ENCODE measurements at regions not wholly inside any gene's neighbourhood (a gene's known extent, or its start where the extent isn't known, plus 50 kb on each side); places are given as distances from the start of the nearest gene placed in this dataset.
"Not testable (repeated sequence)": the region's sequence is repeated elsewhere in the genome, so short reads cannot be mapped to it uniquely, and the experiment has no call there.

DNA sequence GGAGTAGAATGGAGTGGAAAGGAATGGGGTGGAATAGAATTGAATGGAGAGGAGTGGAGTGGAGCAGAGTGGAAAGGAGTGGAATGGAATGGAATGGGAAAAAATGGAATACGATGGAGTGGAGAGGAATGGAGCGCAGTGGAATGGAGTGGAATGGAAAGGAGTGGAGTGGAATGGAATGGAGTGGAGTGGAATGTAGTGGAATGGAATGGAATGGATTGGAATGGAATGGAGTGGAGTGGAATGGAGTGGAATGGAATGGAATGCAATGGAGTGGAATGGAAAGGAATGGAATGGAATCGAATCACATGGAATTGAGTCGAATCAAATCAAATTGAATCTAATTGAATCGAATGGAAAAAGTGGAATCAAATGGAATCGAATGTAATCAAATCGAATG, 1016.1 kb downstream of the CDY1 start:
- no peak for DNase-seq (ENCODE audit: low spot score)
- POLR2A ChIA-PET: no interaction called here
- BruUV-seq (replicated peaks): no TSS peak
- intact Hi-C loops (cut with micrococcal nuclease; ENCODE audit: unreplicated experiment): no loop called here
- no peaks in the 10 kb centered on the region for H4K20me1 ChIP-seq (ENCODE audit: insufficient read depth, low read length)
- H3K36me3 ChIP-seq (ENCODE audit: insufficient read depth, low read length): no peaks in the 10 kb centered on the region
- H3K27ac ChIP-seq (ENCODE audit: low read depth, low read length, poor library complexity, severe bottlenecking): no peak overlapping the region
- H3K9me3 ChIP-seq (ENCODE audit: low read length): peaks cover 9% of the 10 kb centered on the region
- TF ChIP-seq, protein P1, sequence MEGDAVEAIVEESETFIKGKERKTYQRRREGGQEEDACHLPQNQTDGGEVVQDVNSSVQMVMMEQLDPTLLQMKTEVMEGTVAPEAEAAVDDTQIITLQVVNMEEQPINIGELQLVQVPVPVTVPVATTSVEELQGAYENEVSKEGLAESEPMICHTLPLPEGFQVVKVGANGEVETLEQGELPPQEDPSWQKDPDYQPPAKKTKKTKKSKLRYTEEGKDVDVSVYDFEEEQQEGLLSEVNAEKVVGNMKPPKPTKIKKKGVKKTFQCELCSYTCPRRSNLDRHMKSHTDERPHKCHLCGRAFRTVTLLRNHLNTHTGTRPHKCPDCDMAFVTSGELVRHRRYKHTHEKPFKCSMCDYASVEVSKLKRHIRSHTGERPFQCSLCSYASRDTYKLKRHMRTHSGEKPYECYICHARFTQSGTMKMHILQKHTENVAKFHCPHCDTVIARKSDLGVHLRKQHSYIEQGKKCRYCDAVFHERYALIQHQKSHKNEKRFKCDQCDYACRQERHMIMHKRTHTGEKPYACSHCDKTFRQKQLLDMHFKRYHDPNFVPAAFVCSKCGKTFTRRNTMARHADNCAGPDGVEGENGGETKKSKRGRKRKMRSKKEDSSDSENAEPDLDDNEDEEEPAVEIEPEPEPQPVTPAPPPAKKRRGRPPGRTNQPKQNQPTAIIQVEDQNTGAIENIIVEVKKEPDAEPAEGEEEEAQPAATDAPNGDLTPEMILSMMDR (conservative IDR thresholded peaks at IDR 0.05; ENCODE audit: low read length): no peak
- TF ChIP-seq EZH2phosphoT487 (IDR thresholded peaks at IDR 0.05; ENCODE audit: borderline replicate concordance, low read depth, low read length): no peak
- no peak overlapping the region for H2AFZ ChIP-seq (ENCODE audit: low read length)
- no peak overlapping the region for H3K4me2 ChIP-seq (ENCODE audit: low read length)
- no peaks in the 10 kb centered on the region for H3K4me1 ChIP-seq (ENCODE audit: insufficient read depth, low read length, poor library complexity, severe bottlenecking)
- no peak overlapping the region for H3K4me3 ChIP-seq (ENCODE audit: low read depth, low read length, poor library complexity, severe bottlenecking)
- CTCF ChIA-PET (ENCODE audit: unreplicated experiment): no interaction called here
- no peaks in the 10 kb centered on the region for H3K9me2 ChIP-seq (ENCODE audit: insufficient read depth, low read length)
- H3K79me2 ChIP-seq (ENCODE audit: insufficient read depth, low read depth, low read length): no peaks in the 10 kb centered on the region

DNA sequence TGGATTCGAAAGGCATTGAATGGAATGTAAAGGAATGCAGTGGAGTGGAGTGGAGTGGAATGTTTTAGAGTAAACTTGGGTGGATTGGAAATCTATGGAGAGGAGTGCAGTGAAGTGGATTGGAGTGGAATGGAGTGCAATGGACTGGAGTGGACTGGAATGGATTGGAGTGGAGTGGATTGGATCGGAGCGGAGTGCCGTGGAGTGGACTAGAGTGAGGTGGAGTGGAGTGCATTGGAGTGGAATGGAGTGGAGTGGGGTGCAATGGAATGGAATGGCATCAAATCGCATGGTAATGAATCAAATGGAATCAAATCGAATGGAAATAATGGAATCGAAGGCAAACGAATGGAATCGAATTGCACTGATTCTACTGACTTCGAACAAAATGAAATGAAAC, 1023.9 kb downstream of the CDY1 start:
- H3K4me1 ChIP-seq (ENCODE audit: insufficient read depth, low read length, poor library complexity, severe bottlenecking); H3K36me3 ChIP-seq (ENCODE audit: insufficient read depth, low read length); DNase-seq (ENCODE audit: low spot score); CTCF ChIA-PET (ENCODE audit: unreplicated experiment); H2AFZ ChIP-seq (ENCODE audit: low read length); H3K79me2 ChIP-seq (ENCODE audit: insufficient read depth, low read depth, low read length); intact Hi-C loops (cut with micrococcal nuclease; ENCODE audit: unreplicated experiment); H3K9me2 ChIP-seq (ENCODE audit: insufficient read depth, low read length); H3K4me3 ChIP-seq (ENCODE audit: low read depth, low read length, poor library complexity, severe bottlenecking); H3K27ac ChIP-seq (ENCODE audit: low read depth, low read length, poor library complexity, severe bottlenecking); BruUV-seq (replicated peaks); H4K20me1 ChIP-seq (ENCODE audit: insufficient read depth, low read length); H3K4me2 ChIP-seq (ENCODE audit: low read length); POLR2A ChIA-PET; H3K9me3 ChIP-seq (ENCODE audit: low read length): not testable (repeated sequence)

DNA sequence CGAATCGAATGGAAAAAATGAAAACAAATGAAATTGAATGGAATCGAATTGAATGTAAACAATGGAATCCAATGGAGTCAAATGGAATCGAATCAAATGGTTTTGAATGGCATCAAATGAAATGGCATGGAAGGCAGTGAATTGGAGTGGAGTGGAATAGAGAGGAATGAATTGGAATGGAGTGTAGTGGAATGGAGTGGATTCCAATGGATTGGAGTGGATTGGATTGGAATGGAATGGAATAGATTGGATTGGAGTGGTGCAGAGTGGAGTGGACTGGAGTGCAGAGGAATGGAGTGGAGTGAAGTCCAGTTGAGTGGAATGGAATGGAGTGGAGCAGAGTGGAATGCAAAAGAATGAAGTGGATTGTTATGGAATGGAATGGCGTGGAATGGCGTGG, 1026.3 kb downstream of the CDY1 start:
- intact Hi-C loops (cut with micrococcal nuclease; ENCODE audit: unreplicated experiment); POLR2A ChIA-PET: not testable (repeated sequence)

DNA sequence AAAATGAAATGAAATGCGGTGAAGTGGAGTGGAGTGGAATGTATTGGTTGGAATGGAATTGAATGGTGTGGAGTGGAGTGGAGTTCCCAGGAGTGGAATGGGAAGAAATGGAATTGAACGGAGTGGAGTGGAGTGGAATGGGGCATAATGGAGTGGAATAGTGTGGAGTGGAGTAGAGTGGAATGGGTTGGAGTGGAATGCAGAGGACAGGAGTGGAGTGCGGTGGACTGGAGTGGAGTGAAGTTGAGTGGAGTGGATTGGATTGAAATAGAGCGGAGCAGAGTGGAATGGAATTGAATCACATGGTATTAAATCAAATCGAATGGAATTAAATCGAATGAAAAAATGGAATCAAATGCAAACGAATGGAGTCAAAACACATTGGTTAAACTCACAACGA, 1042.3 kb downstream of the CDY1 start:
- POLR2A ChIA-PET; H3K4me1 ChIP-seq (ENCODE audit: insufficient read depth, low read length, poor library complexity, severe bottlenecking); H2AFZ ChIP-seq (ENCODE audit: low read length); BruUV-seq (replicated peaks); DNase-seq (ENCODE audit: low spot score); intact Hi-C loops (cut with micrococcal nuclease; ENCODE audit: unreplicated experiment); H3K27ac ChIP-seq (ENCODE audit: low read depth, low read length, poor library complexity, severe bottlenecking); H4K20me1 ChIP-seq (ENCODE audit: insufficient read depth, low read length); H3K36me3 ChIP-seq (ENCODE audit: insufficient read depth, low read length); H3K9me3 ChIP-seq (ENCODE audit: low read length); H3K4me2 ChIP-seq (ENCODE audit: low read length); H3K4me3 ChIP-seq (ENCODE audit: low read depth, low read length, poor library complexity, severe bottlenecking); H3K79me2 ChIP-seq (ENCODE audit: insufficient read depth, low read depth, low read length); CTCF ChIA-PET (ENCODE audit: unreplicated experiment); H3K9me2 ChIP-seq (ENCODE audit: insufficient read depth, low read length): not testable (repeated sequence)

More for the DNA sequence above, 1026.3 kb downstream of the CDY1 start:
- H3K9me3 ChIP-seq (ENCODE audit: low read length); H3K4me2 ChIP-seq (ENCODE audit: low read length); H3K27ac ChIP-seq (ENCODE audit: low read depth, low read length, poor library complexity, severe bottlenecking); H3K4me3 ChIP-seq (ENCODE audit: low read depth, low read length, poor library complexity, severe bottlenecking); H4K20me1 ChIP-seq (ENCODE audit: insufficient read depth, low read length); BruUV-seq (replicated peaks); CTCF ChIA-PET (ENCODE audit: unreplicated experiment); H3K9me2 ChIP-seq (ENCODE audit: insufficient read depth, low read length); H3K36me3 ChIP-seq (ENCODE audit: insufficient read depth, low read length); DNase-seq (ENCODE audit: low spot score); H2AFZ ChIP-seq (ENCODE audit: low read length); H3K79me2 ChIP-seq (ENCODE audit: insufficient read depth, low read depth, low read length); H3K4me1 ChIP-seq (ENCODE audit: insufficient read depth, low read length, poor library complexity, severe bottlenecking): not testable (repeated sequence)

DNA sequence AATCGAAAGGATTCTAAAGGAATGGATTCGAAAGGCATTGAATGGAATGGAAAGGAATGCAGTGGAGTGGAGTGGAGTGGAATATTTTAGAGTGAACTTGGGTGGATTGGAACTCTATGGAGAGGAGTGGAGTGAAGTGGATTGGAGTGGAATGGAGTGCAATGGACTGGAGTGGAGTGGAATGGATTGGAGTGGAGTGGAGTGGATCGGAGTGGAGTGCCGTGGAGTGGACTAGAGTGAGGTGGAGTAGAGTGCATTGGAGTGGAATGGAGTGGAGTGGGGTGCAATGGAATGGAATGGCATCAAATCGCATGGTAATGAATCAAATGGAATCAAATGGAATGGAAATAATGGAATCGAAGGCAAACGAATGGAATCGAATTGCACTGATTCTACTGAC, 1044.8 kb downstream of the CDY1 start:
- H3K9me2 ChIP-seq (ENCODE audit: insufficient read depth, low read length); POLR2A ChIA-PET; CTCF ChIA-PET (ENCODE audit: unreplicated experiment); intact Hi-C loops (cut with micrococcal nuclease; ENCODE audit: unreplicated experiment); H3K4me3 ChIP-seq (ENCODE audit: low read depth, low read length, poor library complexity, severe bottlenecking); H3K36me3 ChIP-seq (ENCODE audit: insufficient read depth, low read length); H3K79me2 ChIP-seq (ENCODE audit: insufficient read depth, low read depth, low read length); H3K4me1 ChIP-seq (ENCODE audit: insufficient read depth, low read length, poor library complexity, severe bottlenecking); H3K27ac ChIP-seq (ENCODE audit: low read depth, low read length, poor library complexity, severe bottlenecking); DNase-seq (ENCODE audit: low spot score); H2AFZ ChIP-seq (ENCODE audit: low read length); H3K4me2 ChIP-seq (ENCODE audit: low read length); H4K20me1 ChIP-seq (ENCODE audit: insufficient read depth, low read length); BruUV-seq (replicated peaks): not testable (repeated sequence)
- H3K9me3 ChIP-seq (ENCODE audit: low read length): peaks cover 23% of the 10 kb centered on the region

DNA sequence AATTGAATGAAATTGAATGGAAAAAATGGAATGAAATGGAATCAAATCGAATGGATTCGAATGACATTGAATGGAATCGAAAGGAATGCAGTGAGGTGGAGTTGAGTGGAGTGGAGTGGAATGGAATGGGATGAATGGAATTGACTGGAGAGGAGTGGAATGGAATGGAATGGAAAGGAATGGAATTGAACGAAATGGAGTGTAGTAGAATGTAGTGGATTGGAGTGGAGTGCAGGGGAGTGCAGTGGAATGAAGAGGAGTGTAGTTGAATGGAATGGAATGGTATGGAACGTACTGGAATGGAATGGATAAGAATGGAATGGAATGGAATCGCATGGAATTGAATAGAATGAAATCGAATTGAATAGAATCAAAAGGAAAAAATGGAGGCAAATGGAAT, 1047.3 kb downstream of the CDY1 start:
- H2AFZ ChIP-seq (ENCODE audit: low read length); H3K9me2 ChIP-seq (ENCODE audit: insufficient read depth, low read length); H3K4me3 ChIP-seq (ENCODE audit: low read depth, low read length, poor library complexity, severe bottlenecking); H3K4me1 ChIP-seq (ENCODE audit: insufficient read depth, low read length, poor library complexity, severe bottlenecking); H3K4me2 ChIP-seq (ENCODE audit: low read length); H4K20me1 ChIP-seq (ENCODE audit: insufficient read depth, low read length); DNase-seq (ENCODE audit: low spot score); H3K27ac ChIP-seq (ENCODE audit: low read depth, low read length, poor library complexity, severe bottlenecking); H3K79me2 ChIP-seq (ENCODE audit: insufficient read depth, low read depth, low read length); BruUV-seq (replicated peaks); H3K36me3 ChIP-seq (ENCODE audit: insufficient read depth, low read length); intact Hi-C loops (cut with micrococcal nuclease; ENCODE audit: unreplicated experiment); POLR2A ChIA-PET; CTCF ChIA-PET (ENCODE audit: unreplicated experiment): not testable (repeated sequence)
- H3K9me3 ChIP-seq (ENCODE audit: low read length): peaks cover 17% of the 10 kb centered on the region
